Gastrocnemius medialis (tissue), 4 donors: ENCODE measurements at regions not wholly inside any gene's neighbourhood (a gene's known extent, or its start where the extent isn't known, plus 50 kb on each side); places are given as distances from the start of the nearest gene placed in this dataset.

Experiments
- ATAC-seq, 2 donors: fragments of 150-250 bp; one replicate each; pipeline ENCODE4 v1.9.1; 2016
- DNase-seq, 2 donors: peaks; one replicate each; pipeline ENCODE4 v3.0.0-alpha.2; 2019
- H3K27ac ChIP-seq, 4 donors: fragments of 200-600 bp; sonication (generic); 1 replicate in 1 of 4; 2 replicates in 3 of 4; pipeline ENCODE4 v1.5.1; 2016 to 2018; ENCODE audit warnings: mild to moderate bottlenecking in 2 of 4, moderate library complexity in 1 of 4
- H3K27me3 ChIP-seq, 3 donors: fragments of 200-600 bp; sonication (generic) in 2 of 3; 1 replicate in 1 of 3; 2 replicates in 2 of 3; pipeline versions ENCODE4 v1.5.1 to v1.6.0; 2016 to 2019; ENCODE audit warnings: mild to moderate bottlenecking in 1 of 3, moderate library complexity in 1 of 3
- H3K36me3 ChIP-seq, 2 donors: fragments of 200-600 bp; sonication (generic) in 1 of 2; one replicate each; pipeline ENCODE4 v1.5.1; 2017 to 2018
- H3K4me1 ChIP-seq, 2 donors: fragments of 200-600 bp; sonication (generic) in 1 of 2; one replicate each; pipeline ENCODE4 v1.5.1; 2016 to 2017; ENCODE audit warnings: mild to moderate bottlenecking in 2 of 2
- H3K4me3 ChIP-seq, 4 donors: fragments of 200-600 bp; sonication (generic) in 3 of 4; 1 replicate in 1 of 4; 2 replicates in 3 of 4; pipeline ENCODE4 v1.5.1; 2016 to 2019; ENCODE audit warnings: mild to moderate bottlenecking in 2 of 4
- H3K9me3 ChIP-seq, 3 donors: fragments of 200-600 bp; sonication (generic) in 2 of 3; 1 replicate in 1 of 3; 2 replicates in 2 of 3; pipeline ENCODE4 v1.5.1; 2016 to 2019
- CTCF ChIP-seq, 5 experiments: fragments of 450-650 bp in 3 of 5; fragments of 200-600 bp in 2 of 5; sonication (generic) in 2 of 5; IDR thresholded peaks in 4 of 5; conservative IDR thresholded peaks in 1 of 5; 1 replicate in 4 of 5; 2 replicates in 1 of 5; pipeline ENCODE4 v1.5.1; 2016 to 2019; ENCODE audit warnings: antibody characterized with exemption in 5 of 5, mild to moderate bottlenecking in 3 of 5, moderate library complexity in 3 of 5
- POLR2A ChIP-seq, 2 donors: fragments of 450-650 bp; IDR thresholded peaks; one replicate each; pipeline ENCODE4 v1.6.1; 2017; ENCODE audit warnings: antibody characterized with exemption in 2 of 2, mild to moderate bottlenecking in 2 of 2, moderate library complexity in 2 of 2
- in situ Hi-C, 4 donors: fragments of 200-750 bp; cut with MboI; loops; one replicate each; pipeline versions ENCODE4 v1.15.0 to v1.8.0; 2017; ENCODE audit warnings: low sequenced_read_pairs in 4 of 4
- intact Hi-C: fragments of 100-400 bp; cut with DNase I; formaldehyde crosslinking; loops from one replicate; pipeline ENCODE4 v1.15.1; 2023; ENCODE audit warnings: low total_unique reads

GRCh38 chr17:79171188-79171587 lies 96.6 kb downstream of the ENGASE start:
- Histone ChIP-seq H3K4me3 (no peak overlapping the region), H3K27ac (no peak overlapping the region), H3K9me3 (no peaks in the 10 kb centered on the region), H3K27me3 (peaks cover 7 to 31% (median 16%) of the 10 kb centered on the region in 3 donors), H3K4me1 (no peaks in the 10 kb centered on the region), H3K36me3 (no peaks in the 10 kb centered on the region)
- TF ChIP-seq CTCF (IDR thresholded peaks at IDR 0.05 in 4 of 5, conservative IDR thresholded peaks at IDR 0.05 in 1 of 5) (no peak), POLR2A (IDR thresholded peaks at IDR 0.05) (no peak)
- intact Hi-C loops, result no loop called here
- no peak for DNase-seq
- ATAC-seq, result no peak
- in situ Hi-C loops, result no loop called here

GRCh38 chr17:79169861-79170260 lies 95.2 kb downstream of the ENGASE start:
- DNase-seq (no peak), ATAC-seq (no peak)
- Histone ChIP-seq H3K4me1 (no peaks in the 10 kb centered on the region), H3K36me3 (no peaks in the 10 kb centered on the region), H3K27me3 (peaks cover 13 to 44% (median 30%) of the 10 kb centered on the region in 3 donors), H3K4me3 (no peak overlapping the region), H3K27ac (no peak overlapping the region), H3K9me3 (no peaks in the 10 kb centered on the region)
- no peak for TF ChIP-seq POLR2A (IDR thresholded peaks at IDR 0.05)
- no peak for TF ChIP-seq CTCF (IDR thresholded peaks at IDR 0.05 in 4 of 5, conservative IDR thresholded peaks at IDR 0.05 in 1 of 5)
- in situ Hi-C loops (no loop called here), intact Hi-C loops (no loop called here)

- intact Hi-C loops, result no loop called here
- peaks cover 18 to 49% (median 32%) of the 10 kb centered on the region in 3 donors for H3K27me3 ChIP-seq
Observed at GRCh38 chr17:79169366-79169765, 94.7 kb downstream of the ENGASE start.

GRCh38 chr17:79168486-79169055 lies 93.9 kb downstream of the ENGASE start:
- Histone ChIP-seq H3K36me3 (no peaks in the 10 kb centered on the region), H3K4me1 (no peaks in the 10 kb centered on the region), H3K4me3 (no peak overlapping the region), H3K9me3 (no peaks in the 10 kb centered on the region), H3K27ac (no peak overlapping the region), H3K27me3 (peaks cover 18 to 53% (median 40%) of the 10 kb centered on the region in 3 donors)
- in situ Hi-C loops, result no loop called here
- DNase-seq (no peak), ATAC-seq (no peak)
- TF ChIP-seq CTCF (IDR thresholded peaks at IDR 0.05 in 4 of 5, conservative IDR thresholded peaks at IDR 0.05 in 1 of 5) (no peak), POLR2A (IDR thresholded peaks at IDR 0.05) (no peak)
- intact Hi-C loops, result no loop called here

More at GRCh38 chr17:79169366-79169765, 94.7 kb downstream of the ENGASE start:
- no peak for ATAC-seq
- no peak for DNase-seq
- Histone ChIP-seq H3K4me1 (no peaks in the 10 kb centered on the region), H3K4me3 (no peak overlapping the region), H3K9me3 (no peaks in the 10 kb centered on the region), H3K27ac (no peak overlapping the region), H3K36me3 (no peaks in the 10 kb centered on the region)
- TF ChIP-seq CTCF (IDR thresholded peaks at IDR 0.05 in 4 of 5, conservative IDR thresholded peaks at IDR 0.05 in 1 of 5) (no peak), POLR2A (IDR thresholded peaks at IDR 0.05) (no peak)
- in situ Hi-C loops, result no loop called here

- H3K27ac ChIP-seq, result no peak overlapping the region
- no peak for ATAC-seq
- no peak overlapping the region for H3K4me3 ChIP-seq
- no peaks in the 10 kb centered on the region for H3K9me3 ChIP-seq
- intact Hi-C loops (no loop called here), in situ Hi-C loops (no loop called here)
- no peak for TF ChIP-seq POLR2A (IDR thresholded peaks at IDR 0.05)
- no peak for TF ChIP-seq CTCF (IDR thresholded peaks at IDR 0.05 in 4 of 5, conservative IDR thresholded peaks at IDR 0.05 in 1 of 5)
- H3K27me3 ChIP-seq, result peaks cover 18 to 53% (median 40%) of the 10 kb centered on the region in 3 donors
- H3K4me1 ChIP-seq, result no peaks in the 10 kb centered on the region
- no peaks in the 10 kb centered on the region for H3K36me3 ChIP-seq
- DNase-seq, result no peak
Observed at GRCh38 chr17:79167486-79167885, 92.9 kb downstream of the ENGASE start.
